H9 (cell line): ENCODE measurements at regions not wholly inside any gene's neighbourhood (a gene's known extent, or its start where the extent isn't known, plus 50 kb on each side); places are given as distances from the start of the nearest gene placed in this dataset.

Source experiments
- DNase-seq: peaks from one replicate; pipeline ENCODE4 v3.0.0-alpha.2; 2017
- H2AFZ ChIP-seq: one replicate; pipeline ENCODE4 v1.6.1; 2013; ENCODE audit warnings: mild to moderate bottlenecking, low read length, control low read depth, moderate library complexity
- H2AK5ac ChIP-seq: 2 replicates; pipeline ENCODE4 v1.6.1; 2013; ENCODE audit warnings: low read length, control low read depth, mixed read lengths; ENCODE audit not compliant: insufficient read length
- H2BK120ac ChIP-seq: one replicate; pipeline ENCODE4 v1.6.1; 2013; ENCODE audit warnings: low read depth, mild to moderate bottlenecking, low read length, control low read depth, inconsistent platforms; ENCODE audit not compliant: poor library complexity, severe bottlenecking
- H2BK12ac ChIP-seq: 2 replicates; pipeline ENCODE4 v1.6.1; 2013; ENCODE audit warnings: low read length, control low read depth, mixed read lengths, low read depth; ENCODE audit not compliant: insufficient read length
- H2BK15ac ChIP-seq: 2 replicates; pipeline ENCODE4 v1.6.1; 2013; ENCODE audit warnings: low read depth, low read length, control low read depth
- H2BK20ac ChIP-seq: one replicate; pipeline ENCODE4 v1.6.1; 2013; ENCODE audit warnings: low read depth, mild to moderate bottlenecking, low read length, control low read depth, inconsistent platforms; ENCODE audit not compliant: poor library complexity, severe bottlenecking
- H2BK5ac ChIP-seq: 2 replicates; pipeline ENCODE4 v1.6.1; 2013; ENCODE audit warnings: low read length, control low read depth, mixed read lengths; ENCODE audit not compliant: insufficient read length
- H3K14ac ChIP-seq: 2 replicates; pipeline ENCODE4 v1.6.1; 2013; ENCODE audit warnings: low read length, control low read depth; ENCODE audit not compliant: insufficient read depth
- H3K18ac ChIP-seq: 2 replicates; pipeline ENCODE4 v1.6.1; 2013; ENCODE audit warnings: low read depth, mild to moderate bottlenecking, mixed read lengths, low read length, control low read depth; ENCODE audit not compliant: insufficient read length
- H3K23ac ChIP-seq: 2 replicates; pipeline ENCODE4 v1.6.1; 2013; ENCODE audit warnings: low read length, control low read depth, mixed read lengths, low read depth; ENCODE audit not compliant: insufficient read length
- H3K23me2 ChIP-seq: 2 replicates; pipeline ENCODE4 v1.6.1; 2013; ENCODE audit warnings: low read depth, mild to moderate bottlenecking, mixed read lengths, low read length, control low read depth; ENCODE audit not compliant: insufficient read length, poor library complexity, severe bottlenecking
- H3K27ac ChIP-seq: 2 replicates; pipeline ENCODE4 v1.5.1; 2013; ENCODE audit warnings: low read length, control low read depth, mixed read lengths, low read depth; ENCODE audit not compliant: insufficient read length
- H3K27me3 ChIP-seq: 2 replicates; pipeline ENCODE4 v1.6.1; 2013; ENCODE audit warnings: low read length, control low read depth, inconsistent platforms; ENCODE audit not compliant: insufficient read depth
- H3K4ac ChIP-seq: 2 replicates; pipeline ENCODE4 v1.6.1; 2013; ENCODE audit warnings: low read depth, mild to moderate bottlenecking, control low read depth, inconsistent platforms, low read length, moderate library complexity
- H3K4me1 ChIP-seq: 2 replicates; pipeline ENCODE4 v1.6.1; 2013; ENCODE audit warnings: low read length, control low read depth, inconsistent platforms; ENCODE audit not compliant: insufficient read depth
- H3K4me2 ChIP-seq: 2 replicates; pipeline ENCODE4 v1.6.1; 2013; ENCODE audit warnings: low read length, control low read depth, mixed read lengths; ENCODE audit not compliant: insufficient read length, insufficient read depth
- H3K56ac ChIP-seq: 2 replicates; pipeline ENCODE4 v1.6.1; 2013; ENCODE audit warnings: low read depth, mild to moderate bottlenecking, mixed read lengths, low read length, control low read depth; ENCODE audit not compliant: insufficient read length
- H3K79me1 ChIP-seq: 2 replicates; pipeline ENCODE4 v1.6.1; 2013; ENCODE audit warnings: low read depth, mild to moderate bottlenecking, moderate library complexity, low read length, control low read depth, inconsistent platforms; ENCODE audit not compliant: insufficient read depth, poor library complexity, severe bottlenecking
- H3K79me2 ChIP-seq: 2 replicates; pipeline ENCODE4 v1.6.1; 2013; ENCODE audit warnings: low read length, control low read depth, inconsistent platforms; ENCODE audit not compliant: insufficient read depth
- H3K9ac ChIP-seq: 2 replicates; pipeline ENCODE4 v1.6.1; 2013; ENCODE audit warnings: low read length, control low read depth, mixed read lengths; ENCODE audit not compliant: insufficient read length; ENCODE audit errors: extremely low read depth
- H3K9me3 ChIP-seq: one replicate; pipeline ENCODE4 v1.6.1; 2013; ENCODE audit warnings: low read depth, low read length, inconsistent platforms; ENCODE audit not compliant: control insufficient read depth
- H3T11ph ChIP-seq: one replicate; pipeline ENCODE4 v1.6.1; 2013; ENCODE audit warnings: mild to moderate bottlenecking, low read length, control low read depth, inconsistent platforms
- H4K20me1 ChIP-seq: one replicate; pipeline ENCODE4 v1.6.1; 2013; ENCODE audit not compliant: control insufficient read depth, insufficient read length, insufficient read depth
- H4K5ac ChIP-seq: 2 replicates; pipeline ENCODE4 v1.6.1; 2013; ENCODE audit warnings: low read depth, mild to moderate bottlenecking, mixed read lengths, low read length, control low read depth; ENCODE audit not compliant: insufficient read length
- H4K8ac ChIP-seq: replicated peaks from 2 replicates; pipeline ENCODE4 v1.6.1; 2013; ENCODE audit warnings: low read length, control low read depth, mixed read lengths, low read depth; ENCODE audit not compliant: insufficient read length
- H4K91ac ChIP-seq: 2 replicates; pipeline ENCODE4 v1.6.1; 2013; ENCODE audit warnings: low read depth, mild to moderate bottlenecking, moderate library complexity, mixed read lengths, low read length, control low read depth; ENCODE audit not compliant: insufficient read length
- H3K27ac Mint-ChIP-seq, 3 experiments: 2 replicates in 2 of 3; 3 replicates in 1 of 3; pipeline ENCODE4 v1.8.0; 2020 to 2021; ENCODE audit warnings: mixed read lengths in 3 of 3, mild to moderate bottlenecking in 1 of 3, moderate library complexity in 1 of 3
- H3K27me3 Mint-ChIP-seq: 2 replicates; pipeline ENCODE4 v1.8.0; 2021; ENCODE audit warnings: low read depth, mild to moderate bottlenecking, moderate library complexity, mixed read lengths
- H3K36me3 Mint-ChIP-seq, 3 experiments: 2 replicates in 2 of 3; 3 replicates in 1 of 3; pipeline ENCODE4 v1.8.0; 2020 to 2021; ENCODE audit warnings: low read depth in 3 of 3, mixed read lengths in 3 of 3; ENCODE audit not compliant: insufficient read depth in 1 of 3
- H3K4me1 Mint-ChIP-seq, 2 experiments: 2 replicates each; pipeline ENCODE4 v1.8.0; 2020; ENCODE audit warnings: mixed read lengths in 2 of 2
- H3K4me3 Mint-ChIP-seq, 2 experiments: 2 replicates in 1 of 2; 3 replicates in 1 of 2; pipeline ENCODE4 v1.8.0; 2020 to 2021; ENCODE audit warnings: mild to moderate bottlenecking in 2 of 2, mixed read lengths in 2 of 2, moderate library complexity in 1 of 2
- H3K9me3 Mint-ChIP-seq, 2 experiments: 2 replicates in 1 of 2; 3 replicates in 1 of 2; pipeline ENCODE4 v1.8.0; 2020; ENCODE audit warnings: mild to moderate bottlenecking in 2 of 2, mixed read lengths in 2 of 2, moderate library complexity in 1 of 2
- WGBS: extraction: QIAGEN DNeasy Blood & Tissue Kit; methylation state at CpG from one replicate; pipeline ENCODE4 v1.1.7; 2013; ENCODE audit warnings: missing lambda C conversion rate, low lambda C conversion rate, mixed read lengths; ENCODE audit not compliant: insufficient read length; ENCODE audit errors: extremely low coverage; 5-methylcytosine and 5-hydroxymethylcytosine counted together
- TF ChIP-seq, protein P1 (sequence below): fragments of 200-600 bp; sonication (generic); conservative IDR thresholded peaks from 3 replicates; pipeline ENCODE4 v1.8.0; 2021; ENCODE audit warnings: antibody characterized with exemption, mild to moderate bottlenecking

DNA sequence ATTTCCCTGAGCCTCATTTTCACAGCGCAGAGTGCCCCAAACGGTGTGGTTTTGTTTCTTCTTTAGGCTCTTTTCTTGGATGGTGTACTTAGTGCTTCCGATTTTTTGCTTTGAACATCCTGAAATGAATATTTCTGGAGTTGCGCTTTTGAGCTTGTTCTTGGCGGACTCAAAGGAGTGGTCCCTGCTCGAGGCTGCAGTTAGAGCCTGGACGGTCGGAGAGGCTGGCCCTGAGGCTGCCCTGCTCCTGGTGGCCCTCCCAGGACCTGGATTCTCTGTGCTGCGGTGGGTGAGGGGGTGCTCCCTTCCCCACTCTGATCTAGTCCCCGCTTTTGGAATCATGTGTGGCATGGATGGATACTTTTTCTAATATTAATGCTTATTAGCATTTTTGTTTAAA, 291.8 kb upstream of the IRX4 start:
- no peak overlapping the region for H3K27ac Mint-ChIP-seq
- Histone ChIP-seq H3K18ac (no peak overlapping the region), H4K91ac (no peak overlapping the region), H3T11ph (no peak overlapping the region), H3K79me2 (no peaks in the 10 kb centered on the region), H4K8ac (no peak overlapping the region), H3K27me3 (no peaks in the 10 kb centered on the region), H3K56ac (no peak overlapping the region), H3K4me1 (no peaks in the 10 kb centered on the region), H3K23ac (no peak overlapping the region), H3K4ac (no peak overlapping the region), H2AK5ac (no peak overlapping the region), H4K20me1 (no peaks in the 10 kb centered on the region), H2AFZ (no peak overlapping the region), H3K4me2 (no peak overlapping the region), H4K5ac (no peak overlapping the region), H2BK12ac (no peak overlapping the region), H3K14ac (no peak overlapping the region), H2BK15ac (no peak overlapping the region), H2BK20ac (no peak overlapping the region), H3K9me3 (no peaks in the 10 kb centered on the region), H3K79me1 (no peaks in the 10 kb centered on the region), H2BK120ac (no peak overlapping the region), H3K27ac (no peak overlapping the region), H2BK5ac (no peak overlapping the region), H3K9ac (no peak overlapping the region), H3K23me2 (no peaks in the 10 kb centered on the region)
- DNase-seq = no peak
- TF ChIP-seq, protein P1, sequence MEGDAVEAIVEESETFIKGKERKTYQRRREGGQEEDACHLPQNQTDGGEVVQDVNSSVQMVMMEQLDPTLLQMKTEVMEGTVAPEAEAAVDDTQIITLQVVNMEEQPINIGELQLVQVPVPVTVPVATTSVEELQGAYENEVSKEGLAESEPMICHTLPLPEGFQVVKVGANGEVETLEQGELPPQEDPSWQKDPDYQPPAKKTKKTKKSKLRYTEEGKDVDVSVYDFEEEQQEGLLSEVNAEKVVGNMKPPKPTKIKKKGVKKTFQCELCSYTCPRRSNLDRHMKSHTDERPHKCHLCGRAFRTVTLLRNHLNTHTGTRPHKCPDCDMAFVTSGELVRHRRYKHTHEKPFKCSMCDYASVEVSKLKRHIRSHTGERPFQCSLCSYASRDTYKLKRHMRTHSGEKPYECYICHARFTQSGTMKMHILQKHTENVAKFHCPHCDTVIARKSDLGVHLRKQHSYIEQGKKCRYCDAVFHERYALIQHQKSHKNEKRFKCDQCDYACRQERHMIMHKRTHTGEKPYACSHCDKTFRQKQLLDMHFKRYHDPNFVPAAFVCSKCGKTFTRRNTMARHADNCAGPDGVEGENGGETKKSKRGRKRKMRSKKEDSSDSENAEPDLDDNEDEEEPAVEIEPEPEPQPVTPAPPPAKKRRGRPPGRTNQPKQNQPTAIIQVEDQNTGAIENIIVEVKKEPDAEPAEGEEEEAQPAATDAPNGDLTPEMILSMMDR = no peak
- no peaks in the 10 kb centered on the region for H3K36me3 Mint-ChIP-seq
- peaks cover 7 to 12% of the 10 kb centered on the region in 2 experiments for H3K4me1 Mint-ChIP-seq
- WGBS = no CpG with 5 or more reads among the region's 10 CpGs
- peaks cover 2% of the 10 kb centered on the region; the same call in 1 of the 2 replicates for H3K27me3 Mint-ChIP-seq
- H3K9me3 Mint-ChIP-seq = no peaks in the 10 kb centered on the region
- H3K4me3 Mint-ChIP-seq = no peak overlapping the region
